H1 (cell line): ENCODE measurements at regions not wholly inside any gene's neighbourhood (a gene's known extent, or its start where the extent isn't known, plus 50 kb on each side); places are given as distances from the start of the nearest gene placed in this dataset.

Experiments used
- CTCF ChIA-PET: fragments of 300-600 bp; sonication (Branson Sonifier 250); formaldehyde crosslinking; loops from one replicate; lab custom pipeline; 2021; ENCODE audit not compliant: partially characterized antibody; lab: Charles Lee
- POLR2A ChIA-PET: fragments of 300-600 bp; sonication (Branson Sonifier 250); formaldehyde crosslinking; loops from one replicate; lab custom pipeline; 2021; ENCODE audit warnings: inconsistent platforms; ENCODE audit not compliant: partially characterized antibody; lab: Charles Lee
- DNase-seq, 2 experiments: peaks; one replicate each; pipeline versions ENCODE4 v3.0.0 to v3.0.0-alpha.2; 2010 to 2022; ENCODE audit warnings: low spot score in 2 of 2, low read depth in 1 of 2, mixed read lengths in 1 of 2
- FAIRE-seq: peaks from 2 replicates; lab custom pipeline; 2011; peaks lifted over from hg19 to GRCh38; lab: Jason Lieb, UNC
- H2AFZ ChIP-seq: 2 replicates; pipeline ENCODE4 v1.8.1; 2012; ENCODE audit warnings: low read length, inconsistent platforms
- H2AK5ac ChIP-seq: 2 replicates; pipeline ENCODE4 v1.6.1; 2013; ENCODE audit warnings: low read depth, low read length
- H2BK120ac ChIP-seq: replicated peaks from 2 replicates; pipeline ENCODE3; 2013; ENCODE audit warnings: low read depth, low read length, inconsistent platforms
- H2BK12ac ChIP-seq: 2 replicates; pipeline ENCODE4 v1.6.1; 2013; ENCODE audit warnings: low read depth, low read length
- H2BK15ac ChIP-seq: 2 replicates; pipeline ENCODE4 v1.6.1; 2013; ENCODE audit warnings: low read length
- H2BK20ac ChIP-seq: 2 replicates; pipeline ENCODE4 v1.6.1; 2013; ENCODE audit warnings: low read length
- H2BK5ac ChIP-seq: 2 replicates; pipeline ENCODE4 v1.6.1; 2013; ENCODE audit warnings: low read depth, low read length
- H3K14ac ChIP-seq: 2 replicates; pipeline ENCODE4 v1.6.1; 2013; ENCODE audit warnings: inconsistent platforms; ENCODE audit not compliant: insufficient read length
- H3K18ac ChIP-seq: 2 replicates; pipeline ENCODE4 v1.6.1; 2013; ENCODE audit warnings: low read length; ENCODE audit errors: extremely low read depth
- H3K23ac ChIP-seq: 2 replicates; pipeline ENCODE4 v1.6.1; 2013; ENCODE audit warnings: inconsistent platforms; ENCODE audit not compliant: insufficient read length
- H3K23me2 ChIP-seq: 2 replicates; pipeline ENCODE4 v1.6.1; 2013; ENCODE audit warnings: low read depth, low read length
- H3K27ac ChIP-seq: 2 replicates; pipeline ENCODE4 v1.6.1; 2011; ENCODE audit warnings: low read depth, low read length, inconsistent platforms
- H3K27me3 ChIP-seq, 4 experiments: replicated peaks in 1 of 4; 1 replicate in 1 of 4; 2 replicates in 3 of 4; pipeline versions ENCODE4 v1.6.1 to v1.8.1; 2011 to 2013; ENCODE audit warnings: low read length in 3 of 4, mild to moderate bottlenecking in 3 of 4, inconsistent platforms in 2 of 4, mixed read lengths in 2 of 4, moderate library complexity in 1 of 4; ENCODE audit not compliant: control insufficient read depth in 3 of 4, insufficient read depth in 3 of 4; ENCODE audit errors: extremely low read depth in 1 of 4
- H3K36me3 ChIP-seq, 4 experiments: 2 replicates each; pipeline versions ENCODE4 v1.6.1 to v1.8.1; 2011 to 2013; ENCODE audit warnings: mild to moderate bottlenecking in 4 of 4, low read length in 3 of 4, moderate library complexity in 2 of 4, control low read depth in 1 of 4, inconsistent platforms in 1 of 4; ENCODE audit not compliant: insufficient read depth in 4 of 4, control insufficient read depth in 2 of 4
- H3K4ac ChIP-seq: replicated peaks from 2 replicates; pipeline ENCODE3; 2013; ENCODE audit warnings: low read length, low read depth, mixed read lengths, inconsistent platforms; ENCODE audit not compliant: insufficient read length
- H3K4me1 ChIP-seq, 4 experiments: replicated peaks in 1 of 4; 1 replicate in 1 of 4; 2 replicates in 3 of 4; pipeline versions ENCODE4 v1.6.1 to v1.8.1; 2011 to 2013; ENCODE audit warnings: low read length in 3 of 4, inconsistent platforms in 2 of 4, mixed read lengths in 1 of 4; ENCODE audit not compliant: insufficient read depth in 4 of 4, control insufficient read depth in 3 of 4
- H3K4me2 ChIP-seq, 2 experiments: 2 replicates each; pipeline versions ENCODE4 v1.6.1 to v1.8.1; 2011 to 2013; ENCODE audit warnings: low read depth in 2 of 2, low read length in 2 of 2, control low read depth in 1 of 2, inconsistent platforms in 1 of 2, mild to moderate bottlenecking in 1 of 2; ENCODE audit not compliant: insufficient read depth in 1 of 2
- H3K4me3 ChIP-seq, 4 experiments: fragments of 200-600, 300-600 bp in 1 of 4; sonication (generic), shearing (Covaris generic), sonication (Bioruptor Twin) in 1 of 4; 2 replicates each; pipeline versions ENCODE4 v1.5.1 to v1.8.1; 2011 to 2016; ENCODE audit warnings: low read length in 4 of 4, low read depth in 3 of 4, control low read depth in 2 of 4, inconsistent platforms in 2 of 4, mild to moderate bottlenecking in 2 of 4, mixed read lengths in 1 of 4, moderate library complexity in 1 of 4; ENCODE audit not compliant: insufficient read depth in 2 of 4; ENCODE audit errors: extremely low read depth in 1 of 4
- H3K56ac ChIP-seq: replicated peaks from 2 replicates; pipeline ENCODE3; 2013; ENCODE audit warnings: low read depth, mild to moderate bottlenecking, mixed read lengths, low read length, inconsistent platforms; ENCODE audit not compliant: insufficient read length
- H3K79me1 ChIP-seq: 2 replicates; pipeline ENCODE4 v1.6.1; 2013; ENCODE audit warnings: low read depth, low read length, control low read depth
- H3K79me2 ChIP-seq, 2 experiments: 2 replicates each; pipeline versions ENCODE4 v1.6.1 to v1.8.1; 2012 to 2013; ENCODE audit warnings: low read length in 2 of 2, mild to moderate bottlenecking in 2 of 2, inconsistent platforms in 1 of 2; ENCODE audit not compliant: insufficient read depth in 2 of 2, control insufficient read depth in 1 of 2
- H3K9ac ChIP-seq, 4 experiments: replicated peaks in 1 of 4; 1 replicate in 1 of 4; 2 replicates in 3 of 4; pipeline versions ENCODE4 v1.6.1 to v1.8.1; 2011 to 2013; ENCODE audit warnings: low read depth in 3 of 4, low read length in 3 of 4, control low read depth in 2 of 4, mild to moderate bottlenecking in 2 of 4, moderate library complexity in 2 of 4, inconsistent platforms in 1 of 4; ENCODE audit errors: extremely low read depth in 1 of 4
- H3K9me3 ChIP-seq, 2 experiments: 2 replicates each; pipeline versions ENCODE4 v1.6.1 to v1.8.1; 2012 to 2013; ENCODE audit warnings: mild to moderate bottlenecking in 2 of 2, moderate library complexity in 2 of 2, control low read depth in 1 of 2, inconsistent platforms in 1 of 2, low read depth in 1 of 2, low read length in 1 of 2, mixed read lengths in 1 of 2; ENCODE audit not compliant: insufficient read depth in 2 of 2
- H4K20me1 ChIP-seq, 2 experiments: replicated peaks in 1 of 2; 2 replicates each; pipeline versions ENCODE3 to v1.8.1; 2011 to 2013; ENCODE audit warnings: inconsistent platforms in 2 of 2, low read length in 2 of 2, mild to moderate bottlenecking in 1 of 2; ENCODE audit not compliant: insufficient read depth in 2 of 2, control insufficient read depth in 1 of 2
- H4K5ac ChIP-seq: 2 replicates; pipeline ENCODE4 v1.6.1; 2013; ENCODE audit warnings: low read length, low read depth, mixed read lengths, inconsistent platforms; ENCODE audit not compliant: insufficient read length
- H4K8ac ChIP-seq: 2 replicates; pipeline ENCODE4 v1.8.0; 2013; ENCODE audit warnings: mild to moderate bottlenecking, moderate library complexity, low read length, inconsistent platforms; ENCODE audit not compliant: insufficient read depth; ENCODE audit errors: extremely low read depth
- H4K91ac ChIP-seq: replicated peaks from 2 replicates; pipeline ENCODE3; 2013; ENCODE audit warnings: low read length, mixed read lengths, inconsistent platforms; ENCODE audit not compliant: insufficient read length
- HDAC2 ChIP-seq, 2 experiments: fragments of 300-600 bp in 1 of 2; sonication (generic) in 1 of 2; IDR thresholded peaks; 2 replicates each; pipeline ENCODE4 v1.6.1; 2011 to 2012; ENCODE audit warnings: low read depth in 2 of 2, low read length in 2 of 2, mild to moderate bottlenecking in 2 of 2, moderate library complexity in 2 of 2, borderline replicate concordance in 1 of 2, inconsistent platforms in 1 of 2
- HDAC6 ChIP-seq: IDR thresholded peaks from one replicate; pipeline ENCODE4 v1.7.1; 2012; ENCODE audit warnings: low read depth, mild to moderate bottlenecking, inconsistent platforms, low read length, moderate library complexity
- NRF1 ChIP-seq: IDR thresholded peaks from 2 replicates; pipeline ENCODE4 v1.6.1; 2011; ENCODE audit warnings: mild to moderate bottlenecking, low read depth, low read length, improper control_type of control experiment
- WGBS, 2 experiments: shearing (Covaris generic) in 1 of 2; methylation state at CpG; one replicate each; pipeline versions ENCODE4 v1.1.6 to v1.1.7; 2013 to 2015; ENCODE audit warnings: low lambda C conversion rate in 2 of 2, mixed read lengths in 2 of 2, inconsistent platforms in 1 of 2, low coverage in 1 of 2, missing lambda C conversion rate in 1 of 2; ENCODE audit not compliant: insufficient replicate concordance in 2 of 2, insufficient coverage in 1 of 2, insufficient read length in 1 of 2; ENCODE audit errors: extremely low coverage in 1 of 2, missing lambda C conversion rate in 1 of 2; 5-methylcytosine and 5-hydroxymethylcytosine counted together

DNA sequence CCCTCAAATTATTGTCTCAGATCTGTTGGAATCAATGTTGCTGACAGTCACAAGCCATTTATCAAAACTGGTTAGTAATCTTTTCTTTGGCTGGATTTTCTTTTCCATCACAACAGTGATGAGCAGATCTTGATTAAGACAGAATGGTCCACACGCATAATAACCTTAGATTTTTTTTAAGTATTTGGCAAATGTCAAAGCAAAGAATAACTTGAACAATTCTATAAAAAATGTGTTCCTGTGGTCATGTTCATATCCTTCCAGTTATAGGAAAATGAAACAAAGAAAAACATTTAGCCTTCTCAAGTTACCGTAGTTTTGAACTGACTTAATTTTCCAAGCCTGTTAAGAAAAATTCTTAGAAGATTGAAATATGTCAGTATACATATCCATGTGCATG, 659.9 kb upstream of the ID2 start:
- Histone ChIP-seq H3K4me2 (no peak overlapping the region), H3K23me2 (no peaks in the 10 kb centered on the region), H3K18ac (no peak overlapping the region), H3K79me2 (no peaks in the 10 kb centered on the region), H2BK12ac (no peak overlapping the region), H4K5ac (no peak overlapping the region), H3K36me3 (no peaks in the 10 kb centered on the region), H3K23ac (no peak overlapping the region), H3K4me1 (no peaks in the 10 kb centered on the region), H2AK5ac (no peak overlapping the region), H2BK15ac (no peak overlapping the region), H3K9me3 (peaks cover 0 to 4% of the 10 kb centered on the region in 2 experiments; a peak in 1 of 4 replicates), H3K27me3 (0 out of 7 replicates have a peak, but pooled peaks cover 0 to 1% (median 0%) of the 10 kb centered on the region in 4 experiments), H2BK5ac (no peak overlapping the region), H2AFZ (no peak overlapping the region), H3K79me1 (no peaks in the 10 kb centered on the region), H2BK20ac (no peak overlapping the region), H3K56ac (no peak overlapping the region), H3K4me3 (no peak overlapping the region), H3K4ac (no peak overlapping the region), H4K91ac (no peak overlapping the region), H3K14ac (no peak overlapping the region), H2BK120ac (no peak overlapping the region), H4K20me1 (no peaks in the 10 kb centered on the region), H3K9ac (no peak overlapping the region), H4K8ac (no peak overlapping the region), H3K27ac (no peak overlapping the region)
- ChIA-PET POLR2A (no interaction called here), CTCF (interaction anchor here (1.2 kb wide), 1 partner anchor 9 kb away, joined by 3 read pairs; no protein-coding TSS in a partner anchor)
- 92% methylated on average over 2 of the region's 2 CpGs; no CpG with 5 or more reads in 1 of the 2 experiments for WGBS, 2 experiments
- TF ChIP-seq NRF1: no peak
- no peak for TF ChIP-seq HDAC6
- TF ChIP-seq HDAC2 (IDR thresholded peaks at IDR 0.05; ENCODE audit: borderline replicate concordance in 1 of 2, low read depth in 2 of 2, low read length in 2 of 2): no peak
- no peak for DNase-seq
- FAIRE-seq: no peak
